Liver (tissue), 7 donors: ENCODE measurements at regions not wholly inside any gene's neighbourhood (a gene's known extent, or its start where the extent isn't known, plus 50 kb on each side); places are given as distances from the start of the nearest gene placed in this dataset.

Experiments used
- DNase-seq: peaks from one replicate; pipeline ENCODE4 v3.0.0-alpha.2; 2017; ENCODE audit warnings: low spot score
- H3K27ac ChIP-seq, 2 donors: one replicate each; pipeline ENCODE4 v1.7.0; 2013; ENCODE audit warnings: inconsistent platforms in 2 of 2, low read length in 2 of 2, control low read depth in 1 of 2, low read depth in 1 of 2, mild to moderate bottlenecking in 1 of 2
- H3K27me3 ChIP-seq, 4 donors: one replicate each; pipeline versions ENCODE4 v1.6.1 to v1.7.0; 2013; ENCODE audit warnings: low read length in 3 of 4, inconsistent platforms in 1 of 4, mild to moderate bottlenecking in 1 of 4, moderate library complexity in 1 of 4; ENCODE audit not compliant: control insufficient read depth in 4 of 4, insufficient read depth in 4 of 4
- H3K36me3 ChIP-seq, 4 donors: one replicate each; pipeline versions ENCODE4 v1.6.1 to v1.7.0; 2013; ENCODE audit warnings: low read length in 3 of 4, mild to moderate bottlenecking in 3 of 4, low read depth in 1 of 4, moderate library complexity in 1 of 4; ENCODE audit not compliant: control insufficient read depth in 4 of 4, insufficient read depth in 3 of 4
- H3K4me1 ChIP-seq, 4 donors: one replicate each; pipeline versions ENCODE4 v1.6.1 to v1.7.0; 2013; ENCODE audit warnings: low read length in 3 of 4, mild to moderate bottlenecking in 3 of 4, moderate library complexity in 1 of 4; ENCODE audit not compliant: control insufficient read depth in 4 of 4, insufficient read depth in 4 of 4
- H3K4me3 ChIP-seq, 3 donors: one replicate each; pipeline versions ENCODE4 v1.6.1 to v1.7.0; 2013; ENCODE audit warnings: low read length in 3 of 3, control low read depth in 1 of 3, low read depth in 1 of 3, mild to moderate bottlenecking in 1 of 3
- H3K9ac ChIP-seq, 2 donors: one replicate each; pipeline ENCODE4 v1.7.0; 2013; ENCODE audit warnings: low read length in 2 of 2, mild to moderate bottlenecking in 2 of 2, moderate library complexity in 2 of 2, control low read depth in 1 of 2, low read depth in 1 of 2
- H3K9me3 ChIP-seq, 4 donors: one replicate each; pipeline versions ENCODE4 v1.6.1 to v1.7.0; 2013; ENCODE audit warnings: low read length in 3 of 4; ENCODE audit not compliant: control insufficient read depth in 4 of 4
- ATF3 ChIP-seq: IDR thresholded peaks from 2 replicates; pipeline ENCODE4 v1.6.1; 2016; ENCODE audit warnings: antibody characterized with exemption
- EGR1 ChIP-seq, 2 donors: IDR thresholded peaks; 2 replicates each; pipeline ENCODE4 v1.6.1; 2016 to 2018; ENCODE audit warnings: antibody characterized with exemption in 2 of 2, low read depth in 2 of 2
- FOXA1 ChIP-seq: IDR thresholded peaks from 2 replicates; pipeline ENCODE4 v1.6.1; 2016; ENCODE audit warnings: antibody characterized with exemption
- FOXA2 ChIP-seq: IDR thresholded peaks from 2 replicates; pipeline ENCODE4 v1.6.1; 2016; ENCODE audit warnings: antibody characterized with exemption
- GABPA ChIP-seq, 2 donors: IDR thresholded peaks in 1 of 2; conservative IDR thresholded peaks in 1 of 2; 2 replicates each; pipeline ENCODE4 v1.6.1; 2016; ENCODE audit warnings: antibody characterized with exemption in 2 of 2, mild to moderate bottlenecking in 1 of 2, moderate library complexity in 1 of 2
- HNF4A ChIP-seq, 2 donors: conservative IDR thresholded peaks; 2 replicates each; pipeline ENCODE4 v1.6.1; 2016; ENCODE audit warnings: antibody characterized with exemption in 2 of 2, mild to moderate bottlenecking in 2 of 2
- HNF4G ChIP-seq: IDR thresholded peaks from 2 replicates; pipeline ENCODE4 v1.6.1; 2016; ENCODE audit warnings: antibody characterized with exemption
- JUND ChIP-seq, 2 donors: IDR thresholded peaks; 2 replicates each; pipeline ENCODE4 v1.6.1; 2016; ENCODE audit warnings: antibody characterized with exemption in 2 of 2
- MAX ChIP-seq: IDR thresholded peaks from 2 replicates; pipeline ENCODE4 v1.6.1; 2016; ENCODE audit warnings: antibody characterized with exemption
- NR2F2 ChIP-seq: IDR thresholded peaks from 2 replicates; pipeline ENCODE4 v1.6.1; 2016; ENCODE audit warnings: antibody characterized with exemption
- RAD21 ChIP-seq, 2 donors: IDR thresholded peaks; 2 replicates each; pipeline ENCODE4 v1.6.1; 2016; ENCODE audit warnings: antibody characterized with exemption in 2 of 2, mild to moderate bottlenecking in 2 of 2
- RXRA ChIP-seq, 2 donors: IDR thresholded peaks; 2 replicates each; pipeline ENCODE4 v1.6.1; 2017 to 2018; ENCODE audit warnings: antibody characterized with exemption in 2 of 2, mild to moderate bottlenecking in 1 of 2
- SP1 ChIP-seq: IDR thresholded peaks from 2 replicates; pipeline ENCODE4 v1.6.1; 2018; ENCODE audit warnings: antibody characterized with exemption, mild to moderate bottlenecking
- TAF1 ChIP-seq: conservative IDR thresholded peaks from 2 replicates; pipeline ENCODE4 v1.6.1; 2016; ENCODE audit warnings: antibody characterized with exemption, mild to moderate bottlenecking
- YY1 ChIP-seq: IDR thresholded peaks from 2 replicates; pipeline ENCODE4 v1.6.1; 2016; ENCODE audit warnings: antibody characterized with exemption, mild to moderate bottlenecking
- ZBTB33 ChIP-seq: IDR thresholded peaks from 2 replicates; pipeline ENCODE4 v1.6.1; 2016; ENCODE audit warnings: antibody characterized with exemption
- WGBS: extraction: QIAGEN DNeasy Blood & Tissue Kit; methylation state at CpG from one replicate; pipeline ENCODE4 v1.1.7; 2013; 5-methylcytosine and 5-hydroxymethylcytosine counted together
- TF ChIP-seq, protein P1 (sequence below): IDR thresholded peaks from 2 replicates; pipeline ENCODE4 v1.6.1; 2016; ENCODE audit warnings: antibody characterized with exemption, mild to moderate bottlenecking
- donor health status: healthy.
- donor health status: healthy.
- donor health status: healthy.
- donor health status: healthy.

- whole genome bisulfite sequencing: 69% methylated on average over 8 of the region's 8 CpGs
- DNase-seq: no peak
Observed at GRCh38 chr6:19362396-19362795, 474.8 kb upstream of the ID4 start.

DNA sequence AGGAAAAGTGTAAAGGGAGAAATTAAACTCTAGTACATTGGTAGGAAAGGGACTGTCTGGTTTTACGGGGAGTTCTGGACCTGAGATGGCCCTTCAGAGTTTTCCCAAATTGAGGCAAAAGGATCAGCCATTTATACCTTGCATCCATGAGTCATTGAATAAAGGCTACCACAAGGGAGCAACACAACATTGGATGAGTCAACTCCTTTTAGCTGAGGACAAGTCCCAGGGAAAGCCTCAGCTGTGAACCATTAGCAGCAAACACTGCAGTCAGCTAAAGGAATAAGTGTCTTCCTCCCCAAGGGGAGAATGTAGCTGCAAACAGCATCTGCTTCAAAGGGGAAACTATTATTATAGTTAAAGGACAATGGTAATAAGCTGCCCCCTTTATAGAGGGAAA lies 468.7 kb upstream of the ID4 start:
- no peaks in the 10 kb centered on the region for H3K27me3 ChIP-seq
- H3K9me3 ChIP-seq: peaks cover 0 to 2% (median 0%) of the 10 kb centered on the region in 4 donors
- no peak overlapping the region for H3K27ac ChIP-seq
- H3K4me3 ChIP-seq: no peak overlapping the region
- TF ChIP-seq GABPA (IDR thresholded peaks at IDR 0.05 in 1 of 2, conservative IDR thresholded peaks at IDR 0.05 in 1 of 2): no peak
- no peak for TF ChIP-seq ZBTB33
- no peak for TF ChIP-seq FOXA2
- TF ChIP-seq NR2F2: no peak
- no peak for TF ChIP-seq YY1
- TF ChIP-seq HNF4G: no peak
- no peak for TF ChIP-seq SP1
- no peak for TF ChIP-seq FOXA1
- no peak for TF ChIP-seq MAX
- no peak for DNase-seq
- H3K4me1 ChIP-seq: no peaks in the 10 kb centered on the region
- H3K36me3 ChIP-seq: no peaks in the 10 kb centered on the region
- 84% methylated on average over 1 of the region's 1 CpG for WGBS
- no peak overlapping the region for H3K9ac ChIP-seq

More at GRCh38 chr6:19362396-19362795, 474.8 kb upstream of the ID4 start:
- no peak overlapping the region for H3K4me3 ChIP-seq
- peaks cover 0 to 4% (median 0%) of the 10 kb centered on the region in 4 donors for H3K27me3 ChIP-seq
- no peak overlapping the region for H3K27ac ChIP-seq
- no peaks in the 10 kb centered on the region for H3K4me1 ChIP-seq
- no peak for TF ChIP-seq GABPA (IDR thresholded peaks at IDR 0.05 in 1 of 2, conservative IDR thresholded peaks at IDR 0.05 in 1 of 2)
- TF ChIP-seq EGR1 (IDR thresholded peaks at IDR 0.05; ENCODE audit: low read depth in 2 of 2): no peak
- no peak for TF ChIP-seq TAF1
- no peak for TF ChIP-seq JUND (IDR thresholded peaks at IDR 0.05)
- no peak for TF ChIP-seq FOXA2
- no peak for TF ChIP-seq SP1
- TF ChIP-seq, protein P1, sequence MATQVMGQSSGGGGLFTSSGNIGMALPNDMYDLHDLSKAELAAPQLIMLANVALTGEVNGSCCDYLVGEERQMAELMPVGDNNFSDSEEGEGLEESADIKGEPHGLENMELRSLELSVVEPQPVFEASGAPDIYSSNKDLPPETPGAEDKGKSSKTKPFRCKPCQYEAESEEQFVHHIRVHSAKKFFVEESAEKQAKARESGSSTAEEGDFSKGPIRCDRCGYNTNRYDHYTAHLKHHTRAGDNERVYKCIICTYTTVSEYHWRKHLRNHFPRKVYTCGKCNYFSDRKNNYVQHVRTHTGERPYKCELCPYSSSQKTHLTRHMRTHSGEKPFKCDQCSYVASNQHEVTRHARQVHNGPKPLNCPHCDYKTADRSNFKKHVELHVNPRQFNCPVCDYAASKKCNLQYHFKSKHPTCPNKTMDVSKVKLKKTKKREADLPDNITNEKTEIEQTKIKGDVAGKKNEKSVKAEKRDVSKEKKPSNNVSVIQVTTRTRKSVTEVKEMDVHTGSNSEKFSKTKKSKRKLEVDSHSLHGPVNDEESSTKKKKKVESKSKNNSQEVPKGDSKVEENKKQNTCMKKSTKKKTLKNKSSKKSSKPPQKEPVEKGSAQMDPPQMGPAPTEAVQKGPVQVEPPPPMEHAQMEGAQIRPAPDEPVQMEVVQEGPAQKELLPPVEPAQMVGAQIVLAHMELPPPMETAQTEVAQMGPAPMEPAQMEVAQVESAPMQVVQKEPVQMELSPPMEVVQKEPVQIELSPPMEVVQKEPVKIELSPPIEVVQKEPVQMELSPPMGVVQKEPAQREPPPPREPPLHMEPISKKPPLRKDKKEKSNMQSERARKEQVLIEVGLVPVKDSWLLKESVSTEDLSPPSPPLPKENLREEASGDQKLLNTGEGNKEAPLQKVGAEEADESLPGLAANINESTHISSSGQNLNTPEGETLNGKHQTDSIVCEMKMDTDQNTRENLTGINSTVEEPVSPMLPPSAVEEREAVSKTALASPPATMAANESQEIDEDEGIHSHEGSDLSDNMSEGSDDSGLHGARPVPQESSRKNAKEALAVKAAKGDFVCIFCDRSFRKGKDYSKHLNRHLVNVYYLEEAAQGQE: no peak
- no peak for TF ChIP-seq MAX
- TF ChIP-seq RXRA (IDR thresholded peaks at IDR 0.05): no peak
- TF ChIP-seq RAD21 (IDR thresholded peaks at IDR 0.05): no peak
- TF ChIP-seq HNF4A (conservative IDR thresholded peaks at IDR 0.05): no peak
- no peak for TF ChIP-seq NR2F2
- TF ChIP-seq ATF3: no peak
- no peak for TF ChIP-seq ZBTB33
- peaks cover 0 to 7% (median 0%) of the 10 kb centered on the region in 4 donors for H3K9me3 ChIP-seq
- H3K36me3 ChIP-seq: no peaks in the 10 kb centered on the region
- no peak overlapping the region for H3K9ac ChIP-seq
